Neural progenitor cell (in vitro differentiated cells): ENCODE measurements at regions not wholly inside any gene's neighbourhood (a gene's known extent, or its start where the extent isn't known, plus 50 kb on each side); places are given as distances from the start of the nearest gene placed in this dataset.

ENCODE experiments used
- CTCF ChIP-seq: fragments of 200-600 bp; sonication (generic); IDR thresholded peaks from 2 replicates; pipeline ENCODE4 v1.5.1; 2017; ENCODE audit warnings: antibody characterized with exemption, mild to moderate bottlenecking
- EZH2 ChIP-seq: fragments of 200-600 bp; sonication (generic); IDR thresholded peaks from 2 replicates; pipeline ENCODE4 v1.6.1; 2017; ENCODE audit warnings: antibody characterized with exemption, mild to moderate bottlenecking, moderate library complexity
- EZH2phosphoT487 ChIP-seq: fragments of 200-600 bp; sonication (generic); IDR thresholded peaks from 2 replicates; pipeline ENCODE4 v1.6.1; 2017; ENCODE audit warnings: antibody characterized with exemption

GRCh38 chrX:20459410-20460350 is 193.0 kb upstream of the RPS6KA3 start:
- TF ChIP-seq CTCF (no peak), EZH2 (no peak), EZH2phosphoT487 (no peak)
